Retinal pigment epithelial cell (primary cell): ENCODE measurements at regions not wholly inside any gene's neighbourhood (a gene's known extent, or its start where the extent isn't known, plus 50 kb on each side); places are given as distances from the start of the nearest gene placed in this dataset.

ENCODE experiments used
- DNase-seq: peaks from one replicate; pipeline ENCODE4 v3.0.0-alpha.2; 2010; ENCODE audit warnings: low read depth
- H3K4me3 ChIP-seq: 2 replicates; pipeline ENCODE4 v1.5.1; 2011; ENCODE audit warnings: mild to moderate bottlenecking, low read length, control low read depth, moderate library complexity
- CTCF ChIP-seq: conservative IDR thresholded peaks from 2 replicates; pipeline ENCODE4 v1.5.1; 2011; ENCODE audit warnings: low read depth, low read length, control low read depth, inconsistent platforms

GRCh38 chr19:28961772-28962500 is 251.0 kb downstream of the UQCRFS1 start:
- H3K4me3 ChIP-seq = no peak overlapping the region

GRCh38 chr19:28960986-28961705 is 251.8 kb downstream of the UQCRFS1 start:
- DNase-seq = no peak
- no peak overlapping the region for H3K4me3 ChIP-seq
- no peak for TF ChIP-seq CTCF

More at GRCh38 chr19:28961772-28962500, 251.0 kb downstream of the UQCRFS1 start:
- no peak for DNase-seq
- no peak for TF ChIP-seq CTCF

GRCh38 chr19:28960586-28960985 is 252.4 kb downstream of the UQCRFS1 start:
- TF ChIP-seq CTCF = no peak
- DNase-seq = no peak
- H3K4me3 ChIP-seq = no peak overlapping the region

GRCh38 chr19:28956961-28957360 is 256.0 kb downstream of the UQCRFS1 start:
- no peak overlapping the region for H3K4me3 ChIP-seq
- no peak for DNase-seq
- no peak for TF ChIP-seq CTCF

GRCh38 chr19:28956421-28956820 is 256.5 kb downstream of the UQCRFS1 start:
- no peak overlapping the region for H3K4me3 ChIP-seq
- TF ChIP-seq CTCF = no peak
- no peak for DNase-seq

- DNase-seq = no peak
- no peak overlapping the region for H3K4me3 ChIP-seq
- no peak for TF ChIP-seq CTCF
These were observed 263.4 kb downstream of the UQCRFS1 start for GRCh38 chr19:28949535-28949934.

GRCh38 chr19:28949027-28949426 is 263.9 kb downstream of the UQCRFS1 start:
- DNase-seq = no peak
- TF ChIP-seq CTCF = no peak
- no peak overlapping the region for H3K4me3 ChIP-seq
